ENCODE measurements at regions not wholly inside any gene's neighbourhood (a gene's known extent, or its start where the extent isn't known, plus 50 kb on each side); places are given as distances from the start of the nearest gene placed in this dataset.

DNA sequence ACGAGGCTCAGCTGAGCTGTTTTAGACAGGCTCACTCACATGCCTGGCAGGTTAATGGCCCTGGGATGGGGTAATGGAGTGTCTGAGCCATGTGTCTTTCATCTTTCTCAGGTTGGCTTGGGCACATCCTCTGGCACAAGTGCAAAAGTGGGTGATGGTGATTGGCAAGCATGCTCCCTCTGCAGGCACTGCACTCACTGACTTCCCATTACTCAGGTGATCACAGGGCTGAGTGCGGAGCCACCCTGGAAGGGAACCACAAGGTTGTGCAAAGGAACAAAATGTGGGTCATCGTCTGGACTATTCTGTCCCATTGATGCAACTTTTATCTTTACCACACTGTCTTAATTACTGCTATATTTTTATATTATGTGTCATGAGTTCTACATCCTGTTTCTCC lies 244.1 kb upstream of the AKR1E2 start:
- no peak for DNase-seq (ENCODE audit: low read depth)

DNA sequence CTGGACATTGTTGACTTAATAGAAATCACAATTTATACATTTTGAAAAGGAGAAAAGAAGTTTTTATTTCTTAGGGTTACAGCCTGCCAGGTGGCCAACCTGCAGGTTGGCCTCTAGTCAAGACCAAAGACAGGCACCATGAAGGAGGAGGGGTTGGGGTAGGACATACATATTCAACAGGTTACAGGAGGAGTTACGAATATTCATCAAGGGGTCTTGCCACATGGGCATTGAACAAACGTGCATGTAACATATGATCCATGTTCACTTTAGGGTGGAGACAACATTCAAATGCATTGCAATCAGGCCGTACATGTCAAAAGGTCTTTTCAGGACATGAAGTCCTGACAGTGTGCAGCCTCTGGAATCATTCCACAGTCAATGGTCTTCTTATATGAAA lies 246.2 kb upstream of the AKR1E2 start:
- DNase-seq (ENCODE audit: low read depth): no peak

DNA sequence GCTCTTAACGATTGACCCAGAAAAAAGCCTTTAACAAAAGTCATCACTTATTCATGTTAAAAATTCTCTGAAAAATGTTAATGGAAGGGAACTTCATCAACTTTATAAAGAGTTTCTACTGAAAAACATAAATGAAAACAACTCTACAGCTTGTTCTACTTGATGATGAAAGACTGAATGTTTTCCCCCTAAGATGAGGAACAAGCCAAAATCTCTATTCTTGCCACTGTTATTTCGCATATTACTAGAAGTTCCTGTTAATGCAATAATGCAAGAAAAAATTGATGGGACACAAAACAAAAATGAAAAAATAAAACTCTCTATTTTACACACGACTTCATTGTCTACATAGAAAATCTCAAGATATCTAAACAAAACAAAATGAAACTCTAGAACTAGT lies 249.8 kb upstream of the AKR1E2 start:
- no peak for DNase-seq (ENCODE audit: low read depth)

DNA sequence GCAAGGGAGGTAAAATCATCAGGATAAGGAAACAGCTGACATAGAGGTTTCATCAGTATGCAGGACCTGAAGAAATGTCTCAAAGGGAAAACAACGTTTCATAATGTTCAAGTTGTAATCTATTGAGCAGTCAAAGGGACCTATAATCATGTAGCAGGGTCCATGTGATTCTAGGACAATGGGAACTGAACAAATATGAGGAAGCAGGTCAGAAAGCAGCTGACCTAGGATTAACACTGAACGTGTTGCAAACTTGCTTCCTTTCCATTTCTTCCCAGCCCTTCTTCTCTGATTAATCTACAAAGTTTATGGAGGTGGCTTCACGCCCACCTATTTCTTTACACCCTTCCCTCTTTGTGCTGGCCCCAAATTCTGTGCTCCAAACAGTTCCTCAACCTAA lies 256.9 kb upstream of the AKR1E2 start:
- no peak for DNase-seq (ENCODE audit: low read depth)

DNA sequence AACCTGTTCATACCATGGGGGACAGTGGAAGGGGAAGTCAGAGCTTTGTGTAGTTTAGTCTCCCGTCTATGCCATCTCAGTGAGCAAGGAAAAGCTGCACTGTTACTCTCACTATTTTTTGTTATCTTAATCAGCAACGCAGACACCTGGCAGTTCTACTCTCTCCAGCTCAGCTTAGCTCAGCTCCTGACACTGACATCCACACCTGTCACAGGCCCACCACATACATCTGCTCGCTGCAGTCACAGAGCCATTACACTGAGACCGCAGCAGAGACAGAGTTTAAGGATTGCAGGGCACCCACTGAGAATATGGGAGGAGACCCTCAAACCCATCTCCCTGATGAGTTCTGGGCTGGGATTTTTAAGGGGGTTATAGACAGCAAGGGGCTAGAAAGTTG lies 257.3 kb upstream of the AKR1E2 start:
- no peak for DNase-seq (ENCODE audit: low read depth)

DNA sequence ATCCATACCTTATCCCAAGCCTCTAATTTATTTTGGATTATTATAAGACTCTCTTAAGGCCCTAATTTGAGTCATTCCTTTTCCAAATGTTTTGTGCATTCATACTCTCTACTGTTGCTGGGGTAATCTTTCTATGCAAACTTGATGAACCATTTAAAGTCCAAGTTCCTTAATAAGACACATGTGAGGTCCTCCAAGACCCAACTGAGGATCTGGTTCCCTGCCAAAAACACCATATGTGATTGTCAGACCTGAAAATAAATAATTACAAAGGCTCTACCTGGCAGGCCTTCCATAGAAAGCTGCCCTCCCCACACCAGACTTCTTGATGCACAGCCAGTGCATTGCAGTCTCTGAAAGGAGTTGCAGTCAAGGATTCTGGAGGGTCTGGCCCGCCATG lies 257.9 kb upstream of the AKR1E2 start:
- no peak for DNase-seq (ENCODE audit: low read depth)

DNA sequence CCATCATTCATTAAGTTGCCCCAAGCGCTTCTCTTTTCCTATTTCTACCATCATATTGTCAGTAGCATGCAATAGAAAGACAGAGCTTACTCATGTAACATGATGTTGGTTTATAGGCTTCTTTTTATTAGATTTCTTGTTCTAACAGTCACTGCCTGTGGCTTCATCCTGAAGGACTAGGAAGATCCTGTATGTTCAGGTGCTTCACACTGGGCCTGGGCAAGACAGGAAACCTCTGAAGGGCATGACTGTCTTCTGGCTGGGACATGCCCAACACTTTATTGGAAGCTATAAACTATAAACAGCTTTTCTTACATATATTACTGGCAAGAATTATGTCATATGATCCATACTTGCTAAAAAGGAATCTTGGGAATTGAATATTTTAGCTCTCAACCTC lies 258.4 kb upstream of the AKR1E2 start:
- no peak for DNase-seq (ENCODE audit: low read depth)

DNA sequence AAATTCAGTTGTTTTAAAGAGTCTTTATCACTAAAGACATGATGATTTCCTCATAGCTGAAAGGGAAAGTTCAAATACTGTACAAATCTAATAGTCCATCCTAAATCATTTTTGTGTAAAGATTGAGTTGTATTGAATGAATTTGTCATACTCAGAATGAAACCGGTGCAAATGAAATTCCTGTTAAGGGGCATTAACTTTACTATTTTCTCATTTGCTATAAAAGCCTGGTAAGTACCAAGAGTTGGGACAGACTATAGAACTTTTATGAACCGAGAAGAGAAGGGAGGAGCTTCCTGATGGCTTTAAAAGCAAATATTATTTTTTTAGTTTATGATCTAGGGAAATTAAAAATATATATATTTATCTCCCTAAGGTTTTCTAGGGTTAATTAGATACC lies 260.0 kb upstream of the AKR1E2 start:
- DNase-seq (ENCODE audit: low read depth): no peak

DNA sequence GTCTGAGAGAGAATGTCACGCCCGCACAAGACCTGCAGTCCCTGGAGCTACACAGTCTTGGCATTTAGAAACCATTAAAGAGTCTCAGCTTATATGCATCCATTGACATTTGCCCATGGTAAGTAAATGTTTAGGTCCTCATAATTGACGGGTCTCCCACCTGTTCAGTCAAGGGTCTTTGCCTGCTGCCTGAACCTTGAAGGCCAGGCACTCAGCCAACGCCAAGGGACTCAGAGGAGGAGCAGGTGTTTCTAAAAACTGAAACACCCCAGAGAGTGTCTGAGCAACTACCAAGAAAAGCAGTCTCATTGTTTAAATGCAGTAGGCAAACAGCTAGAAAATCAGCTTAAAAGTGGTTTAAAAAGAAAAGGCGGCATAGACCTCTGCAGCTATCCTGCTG lies 264.7 kb upstream of the AKR1E2 start:
- no peak for DNase-seq (ENCODE audit: low read depth)

DNA sequence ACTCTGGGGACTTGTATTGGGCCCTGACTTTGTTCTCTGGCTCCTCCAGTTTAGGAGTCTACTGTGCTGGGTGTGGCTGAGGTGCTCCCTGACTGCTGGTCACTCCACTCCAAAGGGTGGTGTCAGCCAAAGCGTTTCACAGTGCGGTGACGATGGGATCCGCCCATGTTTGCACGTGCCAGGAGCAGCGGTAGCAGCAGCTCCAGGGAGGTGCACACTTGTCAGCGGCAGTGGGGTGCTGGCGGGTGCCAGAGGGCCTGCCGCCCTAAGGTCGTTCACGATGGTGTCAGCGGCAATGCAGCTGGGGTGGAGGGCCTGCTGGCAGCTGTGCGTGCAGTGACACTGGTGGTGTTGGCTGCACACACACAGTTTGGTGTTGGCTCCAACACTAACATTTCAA lies 268.5 kb upstream of the AKR1E2 start:
- no peak for DNase-seq (ENCODE audit: low read depth)

DNA sequence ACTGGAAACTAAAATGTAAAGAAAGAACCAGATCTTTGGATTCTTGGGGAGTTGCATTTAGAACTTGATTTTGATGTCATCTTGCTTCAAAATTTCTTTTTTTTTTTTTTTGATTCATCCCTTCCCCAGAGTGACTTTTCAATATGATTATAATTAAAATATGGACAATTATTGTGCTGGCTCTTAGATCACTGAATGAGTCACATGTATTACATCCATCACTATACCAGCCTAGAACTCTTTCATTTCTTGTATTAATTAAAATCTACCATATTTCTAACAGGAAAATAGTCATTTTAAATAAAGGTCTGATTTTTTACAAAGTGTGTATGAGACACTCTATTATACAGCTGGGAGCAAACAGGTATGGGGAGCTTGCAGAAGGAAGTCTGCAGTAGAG lies 269.5 kb upstream of the AKR1E2 start:
- DNase-seq (ENCODE audit: low read depth): no peak

DNA sequence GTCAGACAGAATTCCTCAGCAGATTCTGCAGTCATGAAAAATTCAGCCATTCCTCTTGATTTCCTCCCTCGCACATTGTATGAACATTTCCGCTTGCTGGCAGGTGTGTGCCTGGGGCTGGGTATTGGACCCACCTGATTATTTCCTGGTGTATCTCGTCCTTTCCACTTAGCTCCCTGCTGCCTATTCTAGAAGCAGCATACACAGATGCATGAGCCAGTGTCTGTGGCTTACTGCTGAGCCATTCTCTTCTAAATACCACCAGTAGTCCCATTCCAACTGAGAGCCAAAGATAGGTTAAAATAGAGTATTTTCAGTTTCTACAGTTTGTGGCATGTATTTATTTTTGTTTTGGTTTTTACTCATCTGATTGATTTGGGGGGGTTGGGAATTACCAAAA lies 270.1 kb upstream of the AKR1E2 start:
- no peak for DNase-seq (ENCODE audit: low read depth)

DNA sequence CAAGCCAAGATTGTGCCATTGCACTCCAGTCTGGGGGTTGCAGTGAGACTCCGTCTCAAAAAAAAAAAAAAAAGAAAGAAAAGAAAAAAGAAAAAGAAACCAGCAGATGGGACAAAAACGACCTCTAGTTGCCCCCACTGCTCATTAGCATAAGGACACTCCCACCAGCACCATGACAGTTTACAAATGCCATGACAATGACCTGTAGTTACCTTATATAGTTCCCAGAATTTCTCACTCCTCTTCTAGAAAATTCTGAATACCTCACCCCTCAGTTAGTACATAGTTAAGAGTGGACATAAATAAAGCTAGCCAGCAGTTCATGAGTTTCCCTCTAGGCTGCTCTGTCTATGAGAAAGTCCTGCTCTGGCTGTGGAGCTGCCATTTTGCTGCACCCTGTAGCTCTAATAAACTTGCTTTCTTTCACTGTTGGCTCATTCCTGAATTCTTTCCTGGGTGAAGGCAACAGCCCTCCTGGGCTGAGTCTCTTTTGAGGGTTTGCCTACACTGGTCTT lies 276.8 kb upstream of the AKR1E2 start:
- peak; percentile 18 for DNase-seq (ENCODE audit: low read depth)

DNA sequence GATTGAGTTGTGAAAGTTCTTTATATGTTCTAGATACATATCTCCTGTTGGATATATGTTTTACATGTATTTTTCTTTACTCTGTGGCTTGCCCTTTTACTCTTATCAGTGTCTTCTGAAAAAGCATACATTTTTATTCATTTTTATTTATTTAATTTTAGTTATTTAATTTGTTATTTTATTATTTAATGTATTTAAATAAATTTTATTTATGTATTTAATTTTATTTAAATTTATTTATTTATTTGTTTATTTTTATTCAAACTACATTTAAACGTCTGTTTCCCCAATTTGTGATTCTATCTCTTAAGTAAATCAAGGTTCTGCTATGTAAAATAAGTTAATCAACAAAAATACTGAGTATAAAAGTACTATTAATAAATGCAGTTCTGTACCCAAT lies 279.1 kb upstream of the AKR1E2 start:
- DNase-seq (ENCODE audit: low read depth): no peak

DNA sequence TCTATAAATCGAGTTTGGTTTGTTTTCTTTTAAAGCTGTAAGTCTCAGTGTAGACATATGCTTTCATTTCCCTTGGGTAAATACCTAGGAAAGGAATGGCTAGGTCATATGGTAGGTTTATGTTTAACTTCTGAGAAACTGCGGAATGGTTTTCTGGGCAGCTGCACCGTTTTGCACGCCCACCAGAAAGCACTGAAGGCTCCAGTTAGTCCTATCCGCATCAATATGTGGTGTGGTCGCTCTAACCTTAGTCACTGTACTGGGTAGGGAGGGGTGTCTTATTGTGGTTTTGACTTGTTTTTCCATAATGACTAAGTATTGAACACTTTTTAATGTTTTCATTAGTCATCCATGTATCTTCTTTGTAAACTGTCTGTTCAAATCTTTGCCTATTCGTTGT lies 279.5 kb upstream of the AKR1E2 start:
- DNase-seq (ENCODE audit: low read depth): peak; percentile 24

DNA sequence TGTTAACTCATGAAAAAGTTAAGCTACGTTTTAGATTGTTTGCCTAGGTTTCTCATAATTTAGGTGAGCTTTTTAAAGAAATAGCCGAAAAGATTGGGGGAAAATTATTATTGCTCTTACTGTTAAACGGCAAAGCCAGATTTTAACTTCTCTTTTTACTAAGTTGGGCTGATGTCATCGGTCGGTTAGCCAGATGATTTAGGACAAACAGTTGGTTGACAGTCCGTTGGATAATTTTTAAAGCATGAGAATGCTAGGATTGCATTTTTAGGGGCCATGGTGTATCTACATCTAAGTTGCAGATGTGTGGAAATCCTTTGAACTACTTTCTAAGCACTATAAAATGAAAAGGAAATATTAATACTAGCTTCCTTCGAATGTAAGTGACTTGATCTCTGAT lies 280.9 kb upstream of the AKR1E2 start:
- DNase-seq (ENCODE audit: low read depth): peak; percentile 50

DNA sequence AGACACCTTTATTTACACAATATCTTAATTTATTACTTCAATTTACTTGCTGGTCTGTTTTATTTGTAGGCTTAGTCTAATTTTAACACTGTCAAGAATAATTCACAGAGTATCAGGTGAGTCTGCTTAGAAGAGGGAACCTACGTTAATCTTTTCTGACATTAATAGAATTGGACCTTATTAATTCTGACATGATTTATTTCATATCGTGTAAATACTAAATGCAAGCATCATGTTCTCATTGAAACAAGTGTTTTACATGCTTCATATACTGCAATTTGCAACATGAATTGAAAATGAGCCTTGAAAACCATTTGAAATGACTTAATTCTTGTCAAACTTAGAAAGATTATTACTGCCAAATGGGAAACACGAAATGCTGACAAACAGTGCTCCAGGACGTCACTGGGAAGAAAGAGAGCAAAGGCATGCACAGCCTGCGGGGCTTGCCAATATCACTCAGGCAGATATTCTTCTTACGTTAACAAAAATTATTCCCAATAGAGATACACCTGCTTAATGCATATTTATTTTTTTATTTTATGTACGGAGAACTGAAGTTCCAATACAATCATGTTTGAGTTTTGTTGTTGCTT lies 282.0 kb upstream of the AKR1E2 start:
- peak; percentile 5 for DNase-seq (ENCODE audit: low read depth)

DNA sequence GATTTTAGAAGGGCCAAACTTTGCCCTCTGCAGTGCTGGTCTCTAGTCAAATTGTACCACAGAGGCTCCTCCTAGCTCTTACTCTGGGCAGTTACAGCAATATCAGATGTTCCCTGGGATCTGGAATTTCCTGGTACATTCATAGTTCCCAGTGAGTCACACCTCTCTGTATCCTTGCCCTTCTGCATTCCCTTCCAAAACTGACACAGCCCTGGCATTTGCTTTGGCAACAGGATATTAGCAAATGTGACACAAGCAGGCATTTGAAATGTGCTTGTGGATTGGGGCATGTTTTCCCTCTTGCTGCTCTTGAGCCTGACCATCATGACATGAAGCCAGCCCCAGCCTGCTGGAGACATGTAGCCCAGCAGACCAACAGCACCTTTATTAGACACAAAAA lies 284.7 kb upstream of the AKR1E2 start:
- peak; percentile 96 for DNase-seq (ENCODE audit: low read depth)

DNA sequence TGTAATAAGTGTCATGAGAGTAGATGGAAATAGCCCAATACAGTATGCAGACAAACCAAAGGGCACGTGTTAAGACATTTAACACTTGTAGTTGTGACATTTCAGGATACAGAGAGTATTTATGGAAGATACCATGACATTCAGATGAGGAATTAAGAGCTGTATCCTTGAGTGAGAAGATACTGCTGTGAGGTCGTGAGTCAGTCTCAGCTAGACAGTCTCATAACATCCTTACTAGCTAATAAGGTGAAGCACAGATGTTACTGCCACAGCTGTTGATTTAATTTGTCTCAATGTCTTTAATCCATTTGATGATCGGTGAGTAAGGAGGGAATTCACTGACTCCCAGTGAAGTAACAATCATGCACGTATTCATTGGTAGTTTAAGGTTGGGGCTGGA lies 288.0 kb upstream of the AKR1E2 start:
- no peak for DNase-seq (ENCODE audit: low read depth)

DNA sequence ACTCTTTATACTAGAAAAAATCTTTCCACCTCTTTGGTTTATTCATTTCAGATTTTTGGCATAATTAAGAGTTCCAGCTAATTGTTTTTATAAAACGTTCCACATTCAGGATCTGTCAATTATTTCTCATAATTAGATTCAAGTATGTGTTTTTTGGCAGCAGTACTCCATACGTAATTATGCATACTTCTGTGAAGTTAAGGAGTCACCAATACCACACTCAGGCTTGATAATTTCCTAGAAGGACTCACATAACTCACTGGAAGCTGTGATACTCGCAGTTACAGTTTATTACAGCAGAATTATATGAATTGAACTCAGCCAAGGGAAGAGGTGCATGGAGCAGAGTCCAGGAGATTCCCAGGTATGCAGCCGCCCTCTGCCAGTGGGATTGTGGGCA lies 290.5 kb upstream of the AKR1E2 start:
- DNase-seq (ENCODE audit: low read depth): no peak

DNA sequence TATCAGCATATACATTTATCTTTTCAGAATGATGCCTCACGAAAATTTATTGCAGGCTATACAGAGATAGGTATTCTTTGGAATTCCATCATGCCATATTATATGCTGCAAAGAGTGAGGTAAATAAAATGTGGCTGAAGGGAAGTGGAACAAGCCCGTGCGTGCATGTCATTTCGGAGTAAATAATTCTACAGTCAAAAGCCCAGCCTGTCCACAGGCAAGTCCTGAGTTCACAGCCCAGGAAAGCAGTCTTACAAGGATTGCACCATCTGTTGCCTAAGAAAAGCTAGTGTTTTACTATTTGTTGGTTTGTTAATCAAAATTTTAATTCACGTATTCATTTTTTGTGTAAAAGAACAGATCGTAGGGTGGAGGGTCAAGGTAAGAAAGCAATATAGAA lies 292.4 kb upstream of the AKR1E2 start:
- DNase-seq (ENCODE audit: low read depth): no peak

DNA sequence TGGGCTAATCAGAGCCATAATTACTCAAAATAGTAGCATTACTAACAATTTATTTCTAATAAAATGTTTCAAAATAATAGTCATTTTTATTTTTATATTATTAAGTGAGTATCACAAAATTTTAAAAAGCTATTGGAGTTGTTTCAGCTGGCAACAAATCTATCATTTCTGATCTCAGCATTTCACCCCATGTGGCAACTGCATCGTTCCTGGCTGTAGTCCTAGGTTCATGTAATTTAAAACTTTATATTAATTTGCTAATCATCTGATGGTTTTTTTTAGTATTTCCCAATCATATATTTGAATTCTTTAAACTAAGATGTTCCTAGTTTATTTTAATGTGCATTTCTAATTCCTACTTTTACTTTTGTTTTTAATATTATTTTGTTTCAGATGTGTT lies 293.0 kb upstream of the AKR1E2 start:
- no peak for DNase-seq (ENCODE audit: low read depth)

DNA sequence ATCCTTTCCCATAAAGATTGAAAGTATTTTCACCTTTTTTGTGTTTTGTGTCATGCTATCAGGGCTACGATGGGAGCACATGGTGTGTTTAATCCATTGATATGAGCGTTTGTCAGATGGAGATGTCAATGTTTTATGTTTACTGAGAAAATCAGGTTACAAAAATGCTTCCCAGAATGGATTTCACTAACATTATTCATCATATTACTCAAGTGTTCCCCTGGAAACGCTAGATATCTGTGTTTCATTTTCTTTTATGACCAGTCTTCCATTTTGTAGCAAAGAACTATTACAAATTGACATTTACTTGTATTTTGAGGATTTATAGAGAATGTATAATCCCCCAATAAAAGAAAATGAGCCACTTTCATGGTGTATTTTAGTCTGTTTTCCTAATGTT lies 293.5 kb upstream of the AKR1E2 start:
- DNase-seq (ENCODE audit: low read depth): peak; percentile 76

DNA sequence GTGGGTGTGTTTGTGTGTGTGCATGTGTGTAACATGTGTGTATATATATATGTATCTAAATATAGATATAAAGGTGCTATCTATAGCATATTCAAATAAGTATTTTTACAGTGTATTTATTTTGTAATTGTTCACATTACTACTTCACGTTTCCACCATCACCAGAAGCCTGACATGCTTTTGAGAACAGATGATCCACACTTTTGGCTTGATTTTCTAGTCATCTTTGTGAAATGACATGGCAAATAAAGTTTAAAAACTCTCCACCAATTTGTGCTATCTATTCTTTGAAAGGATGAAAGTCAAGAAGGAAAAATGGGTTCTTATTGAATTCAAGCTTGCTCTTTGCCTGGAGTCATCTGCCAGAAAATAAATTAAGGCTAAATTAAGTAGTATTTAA lies 294.0 kb upstream of the AKR1E2 start:
- DNase-seq (ENCODE audit: low read depth): no peak

DNA sequence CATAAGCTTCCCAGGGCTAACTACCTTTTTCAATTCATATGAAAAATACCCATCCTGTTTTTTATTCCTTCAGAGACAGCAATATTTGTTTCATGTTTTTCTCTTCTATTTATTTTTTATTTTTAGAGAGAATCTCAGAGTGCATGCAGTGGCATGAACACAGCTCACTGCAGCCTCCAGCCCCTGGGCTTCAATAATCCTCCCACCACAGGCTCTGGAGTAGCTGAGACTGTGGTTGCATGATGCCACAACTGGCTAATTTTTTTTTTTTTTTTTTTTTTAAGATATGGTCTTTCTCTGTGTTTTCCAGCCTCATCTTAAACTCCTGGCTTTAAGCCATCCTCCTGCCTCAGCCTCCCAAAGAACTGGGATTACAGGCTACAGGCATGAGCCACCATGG lies 296.7 kb upstream of the AKR1E2 start:
- no peak for DNase-seq (ENCODE audit: low read depth)

All from EH (cell line).